Naive thymus-derived CD4-positive, alpha-beta T cell (primary cell): ENCODE measurements at regions not wholly inside any gene's neighbourhood (a gene's known extent, or its start where the extent isn't known, plus 50 kb on each side); places are given as distances from the start of the nearest gene placed in this dataset.
"Not testable (repeated sequence)": the region's sequence is repeated elsewhere in the genome, so short reads cannot be mapped to it uniquely, and the experiment has no call there.

Experiments
- ATAC-seq: fragments of 150-1000 bp; cut with Tn5 transposase; 2 replicates; pipeline ENCODE4 v1.10.0; 2021; ENCODE audit warnings: mild to moderate bottlenecking, moderate library complexity
- CTCF ChIA-PET: fragments of 350-600 bp; sonication (Branson Sonifier 250); formaldehyde crosslinking; loops from one replicate; lab custom pipeline; 2021; ENCODE audit warnings: antibody characterized with exemption; lab: Charles Lee
- POLR2A ChIA-PET: fragments of 350-600 bp; sonication (Branson Sonifier 250); formaldehyde crosslinking; loops from one replicate; lab custom pipeline; 2021; ENCODE audit warnings: antibody characterized with exemption, inconsistent platforms; lab: Charles Lee
- DNase-seq, 9 donors: peaks; one replicate each; pipeline versions ENCODE4 v3.0.0 to v3.0.0-alpha.2; 2020 to 2022; ENCODE audit warnings: mixed read lengths in 1 of 9
- H3K27ac ChIP-seq: one replicate; pipeline ENCODE4 v1.7.0; 2013; ENCODE audit warnings: mild to moderate bottlenecking, low read depth, low read length, moderate library complexity
- H3K27me3 ChIP-seq, 2 donors: one replicate each; pipeline ENCODE4 v1.7.0; 2013; ENCODE audit warnings: low read length in 2 of 2, mild to moderate bottlenecking in 2 of 2, moderate library complexity in 2 of 2; ENCODE audit not compliant: control insufficient read depth in 2 of 2, insufficient read depth in 2 of 2
- H3K36me3 ChIP-seq, 3 experiments: 1 replicate in 2 of 3; 2 replicates in 1 of 3; pipeline ENCODE4 v1.7.0; 2013; ENCODE audit warnings: low read length in 3 of 3, mild to moderate bottlenecking in 3 of 3, moderate library complexity in 1 of 3; ENCODE audit not compliant: insufficient read depth in 3 of 3, control insufficient read depth in 2 of 3
- H3K4me1 ChIP-seq, 2 donors: one replicate each; pipeline ENCODE4 v1.7.0; 2013; ENCODE audit warnings: low read length in 2 of 2, mild to moderate bottlenecking in 2 of 2, moderate library complexity in 1 of 2; ENCODE audit not compliant: control insufficient read depth in 2 of 2, insufficient read depth in 2 of 2
- H3K4me3 ChIP-seq: 2 replicates; pipeline ENCODE4 v1.7.0; 2013; ENCODE audit warnings: mild to moderate bottlenecking, low read length
- H3K9me3 ChIP-seq, 3 experiments: 1 replicate in 2 of 3; 2 replicates in 1 of 3; pipeline ENCODE4 v1.7.0; 2013; ENCODE audit warnings: low read length in 3 of 3; ENCODE audit not compliant: control insufficient read depth in 2 of 3
- H3K27ac Mint-ChIP-seq, 9 donors: one replicate each; pipeline ENCODE4 v1.8.0; 2020 to 2022; ENCODE audit warnings: mixed read lengths in 9 of 9, mild to moderate bottlenecking in 8 of 9, moderate library complexity in 5 of 9, inconsistent platforms in 2 of 9
- H3K27me3 Mint-ChIP-seq, 5 donors: one replicate each; pipeline ENCODE4 v1.8.0; 2021 to 2022; ENCODE audit warnings: mixed read lengths in 5 of 5, mild to moderate bottlenecking in 1 of 5
- H3K36me3 Mint-ChIP-seq, 5 donors: one replicate each; pipeline ENCODE4 v1.8.0; 2020 to 2022; ENCODE audit warnings: mixed read lengths in 5 of 5, mild to moderate bottlenecking in 3 of 5, inconsistent platforms in 1 of 5
- H3K4me1 Mint-ChIP-seq, 7 donors: one replicate each; pipeline ENCODE4 v1.8.0; 2020 to 2022; ENCODE audit warnings: mixed read lengths in 7 of 7, mild to moderate bottlenecking in 3 of 7, inconsistent platforms in 1 of 7
- H3K4me3 Mint-ChIP-seq, 10 donors: one replicate each; pipeline ENCODE4 v1.8.0; 2020 to 2022; ENCODE audit warnings: mild to moderate bottlenecking in 10 of 10, mixed read lengths in 10 of 10, moderate library complexity in 6 of 10, inconsistent platforms in 2 of 10
- H3K9me3 Mint-ChIP-seq, 11 donors: one replicate each; pipeline ENCODE4 v1.8.0; 2020 to 2022; ENCODE audit warnings: mixed read lengths in 11 of 11, mild to moderate bottlenecking in 4 of 11, inconsistent platforms in 1 of 11, moderate library complexity in 1 of 11
- intact Hi-C, 2 donors: fragments of 100-400 bp; cut with micrococcal nuclease; formaldehyde crosslinking; loops; one replicate each; pipeline ENCODE4 v1.15.1; 2023

DNA sequence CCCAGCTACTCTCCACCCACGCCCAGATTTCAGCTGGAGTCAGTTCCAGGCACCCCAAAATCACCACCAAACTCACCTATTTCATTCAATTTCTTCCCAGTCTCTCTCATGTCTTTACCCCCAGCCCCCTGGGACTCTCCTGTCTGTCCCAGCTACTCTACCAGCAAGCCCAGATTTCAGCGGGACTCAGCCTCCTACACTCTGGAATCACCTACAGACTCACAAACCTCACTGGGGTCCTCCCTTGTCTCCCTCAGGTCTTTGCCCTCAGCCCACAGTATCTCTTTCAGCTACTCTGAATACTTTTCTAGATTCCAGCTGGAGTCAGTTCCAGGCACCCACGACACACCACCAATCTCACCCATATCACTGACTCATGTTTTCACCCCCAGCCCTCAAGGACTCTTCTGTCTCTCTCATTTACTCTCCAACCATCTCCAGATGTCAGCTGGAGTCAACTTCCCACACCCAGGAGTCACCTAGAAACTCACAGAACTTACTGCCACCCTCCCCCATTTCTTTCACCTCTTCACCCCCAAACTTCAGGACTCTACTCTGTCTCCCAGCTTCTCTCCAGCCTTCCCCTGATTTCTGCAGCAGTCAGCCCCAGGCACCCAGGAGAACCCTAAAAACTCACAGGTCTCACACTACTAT lies 1529.3 kb upstream of the TPTE start:
- no peaks in the 10 kb centered on the region for H3K4me1 ChIP-seq
- H3K9me3 Mint-ChIP-seq: peaks cover 27 to 68% (median 49%) of the 10 kb centered on the region in 11 donors
- CTCF ChIA-PET: no interaction called here
- POLR2A ChIA-PET: no interaction called here
- peaks cover 0 to 17% (median 0%) of the 10 kb centered on the region in 3 experiments for H3K9me3 ChIP-seq
- H3K4me1 Mint-ChIP-seq: peaks cover 0 to 10% (median 0%) of the 10 kb centered on the region in 7 donors
- H3K4me3 ChIP-seq: no peak overlapping the region
- DNase-seq (no peak), ATAC-seq (no peak)
- H3K36me3 Mint-ChIP-seq: peaks cover 0 to 28% (median 5%) of the 10 kb centered on the region in 5 donors
- no peak overlapping the region for H3K4me3 Mint-ChIP-seq
- intact Hi-C loops: no loop called here
- H3K36me3 ChIP-seq: no peaks in the 10 kb centered on the region
- H3K27ac ChIP-seq: no peak overlapping the region
- H3K27me3 Mint-ChIP-seq: peaks cover 0 to 57% (median 44%) of the 10 kb centered on the region in 5 donors
- H3K27me3 ChIP-seq: no peaks in the 10 kb centered on the region
- H3K27ac Mint-ChIP-seq: peak overlapping the region in 1 of 9 donors; percentile 0

DNA sequence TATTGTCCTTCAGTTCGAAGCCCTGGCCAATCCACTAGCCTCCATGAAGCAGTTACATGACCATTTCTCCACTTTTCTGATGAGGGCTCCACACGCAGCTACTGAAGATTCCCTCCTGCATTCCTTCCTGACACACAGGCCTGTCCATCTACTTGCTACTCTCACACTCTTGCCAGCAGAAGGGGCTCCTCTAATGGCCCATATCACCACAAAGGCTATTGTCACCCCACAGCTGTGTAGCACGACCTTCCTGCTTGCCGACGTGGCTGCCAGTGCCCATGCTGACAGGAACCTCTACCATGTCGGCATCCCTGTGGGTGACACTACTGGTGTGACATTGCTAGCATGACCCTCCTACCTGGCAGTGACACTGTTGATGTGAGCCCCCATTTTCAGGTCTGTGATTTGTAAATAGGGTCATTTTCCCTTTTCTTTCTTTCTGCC lies 1528.6 kb upstream of the TPTE start:
- Histone ChIP-seq H3K27ac (no peak overlapping the region), H3K27me3 (no peaks in the 10 kb centered on the region), H3K4me1 (no peaks in the 10 kb centered on the region), H3K9me3 (peaks cover 0 to 17% (median 0%) of the 10 kb centered on the region in 3 experiments), H3K36me3 (no peaks in the 10 kb centered on the region), H3K4me3 (no peak overlapping the region)
- peaks cover 27 to 68% (median 49%) of the 10 kb centered on the region in 11 donors for H3K9me3 Mint-ChIP-seq
- H3K4me1 Mint-ChIP-seq: peaks cover 0 to 10% (median 0%) of the 10 kb centered on the region in 7 donors
- ChIA-PET POLR2A (no interaction called here), CTCF (no interaction called here)
- H3K4me3 Mint-ChIP-seq: no peak overlapping the region
- intact Hi-C loops: no loop called here
- H3K36me3 Mint-ChIP-seq: peaks cover 0 to 28% (median 5%) of the 10 kb centered on the region in 5 donors
- DNase-seq (no peak), ATAC-seq (peak; percentile 25)
- no peak overlapping the region for H3K27ac Mint-ChIP-seq
- peaks cover 0 to 57% (median 44%) of the 10 kb centered on the region in 5 donors for H3K27me3 Mint-ChIP-seq

GRCh38 chr21:8993284-8993942 lies 1528.0 kb upstream of the TPTE start:
- Histone ChIP-seq H3K36me3 (no peaks in the 10 kb centered on the region), H3K27ac (no peak overlapping the region), H3K4me3 (no peak overlapping the region), H3K9me3 (peaks cover 0 to 17% (median 0%) of the 10 kb centered on the region in 3 experiments), H3K4me1 (no peaks in the 10 kb centered on the region), H3K27me3 (no peaks in the 10 kb centered on the region)
- H3K27ac Mint-ChIP-seq: no peak overlapping the region
- intact Hi-C loops: no loop called here
- POLR2A ChIA-PET: no interaction called here
- peaks cover 0 to 10% (median 0%) of the 10 kb centered on the region in 7 donors for H3K4me1 Mint-ChIP-seq
- DNase-seq: no peak
- no peak overlapping the region for H3K4me3 Mint-ChIP-seq
- peaks cover 0 to 28% (median 5%) of the 10 kb centered on the region in 5 donors for H3K36me3 Mint-ChIP-seq
- H3K9me3 Mint-ChIP-seq: peaks cover 27 to 68% (median 49%) of the 10 kb centered on the region in 11 donors
- CTCF ChIA-PET: no interaction called here
- ATAC-seq: no peak
- peaks cover 0 to 57% (median 44%) of the 10 kb centered on the region in 5 donors for H3K27me3 Mint-ChIP-seq

DNA sequence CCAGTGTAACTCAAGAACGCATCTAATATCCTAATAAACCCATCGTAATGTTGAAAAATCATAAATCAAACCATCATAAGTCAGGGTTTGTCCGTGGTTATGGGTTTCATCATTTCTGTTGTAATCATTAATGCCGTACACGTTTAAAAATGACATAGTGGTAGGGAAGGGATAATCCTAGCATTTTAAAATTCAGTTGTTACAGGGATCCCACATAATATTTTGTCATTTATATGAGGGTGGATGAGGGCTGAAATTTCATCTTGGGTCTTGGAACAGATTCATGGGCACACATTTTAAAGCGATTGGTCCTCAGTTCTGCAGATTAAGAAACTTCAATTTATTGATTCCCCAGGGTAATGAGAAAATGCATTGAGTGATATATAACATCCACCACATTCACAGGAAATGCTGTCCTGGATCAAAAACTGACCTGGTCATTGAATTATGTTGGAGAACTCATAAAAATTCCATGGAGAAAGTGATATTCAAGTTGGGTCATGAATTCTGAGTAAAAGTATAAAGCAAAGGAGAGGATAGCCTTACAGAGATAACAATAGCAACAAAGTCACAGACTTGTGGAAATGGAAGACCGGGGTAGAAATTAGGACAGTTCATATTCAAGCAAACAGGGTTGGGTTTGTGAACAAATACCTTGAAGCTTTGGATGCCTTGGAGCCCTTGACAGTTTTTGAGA lies 1527.3 kb upstream of the TPTE start:
- Histone ChIP-seq H3K4me3 (no peak overlapping the region), H3K9me3 (peaks cover 0 to 17% (median 0%) of the 10 kb centered on the region in 3 experiments), H3K27me3 (no peaks in the 10 kb centered on the region), H3K27ac (no peak overlapping the region), H3K4me1 (no peaks in the 10 kb centered on the region), H3K36me3 (no peaks in the 10 kb centered on the region)
- no peak overlapping the region for H3K4me3 Mint-ChIP-seq
- ChIA-PET CTCF (no interaction called here), POLR2A (no interaction called here)
- H3K9me3 Mint-ChIP-seq: peaks cover 28 to 63% (median 45%) of the 10 kb centered on the region in 11 donors
- ATAC-seq (no peak), DNase-seq (no peak)
- peaks cover 0 to 8% (median 0%) of the 10 kb centered on the region in 7 donors for H3K4me1 Mint-ChIP-seq
- H3K27me3 Mint-ChIP-seq: peaks cover 0 to 59% (median 44%) of the 10 kb centered on the region in 5 donors
- intact Hi-C loops: no loop called here
- H3K27ac Mint-ChIP-seq: no peak overlapping the region
- peaks cover 0 to 28% (median 5%) of the 10 kb centered on the region in 5 donors for H3K36me3 Mint-ChIP-seq

GRCh38 chr21:8994640-8995511 lies 1526.5 kb upstream of the TPTE start:
- DNase-seq: no peak
- H3K36me3 Mint-ChIP-seq: peaks cover 0 to 28% (median 5%) of the 10 kb centered on the region in 5 donors
- H3K4me3 Mint-ChIP-seq: no peak overlapping the region
- Histone ChIP-seq H3K4me3 (no peak overlapping the region), H3K36me3 (no peaks in the 10 kb centered on the region), H3K9me3 (peaks cover 0 to 12% (median 0%) of the 10 kb centered on the region in 3 experiments), H3K27ac (no peak overlapping the region), H3K4me1 (no peaks in the 10 kb centered on the region), H3K27me3 (no peaks in the 10 kb centered on the region)
- peaks cover 31 to 59% (median 41%) of the 10 kb centered on the region in 11 donors for H3K9me3 Mint-ChIP-seq
- ChIA-PET POLR2A (no interaction called here), CTCF (no interaction called here)
- intact Hi-C loops: no loop called here
- H3K27me3 Mint-ChIP-seq: peaks cover 0 to 59% (median 40%) of the 10 kb centered on the region in 5 donors
- peaks cover 0 to 8% (median 0%) of the 10 kb centered on the region in 7 donors for H3K4me1 Mint-ChIP-seq
- H3K27ac Mint-ChIP-seq: no peak overlapping the region
- no peak for ATAC-seq

GRCh38 chr21:8996487-8996968 lies 1524.9 kb upstream of the TPTE start:
- CTCF ChIA-PET, H3K27ac ChIP-seq, H3K4me1 Mint-ChIP-seq, H3K4me3 Mint-ChIP-seq, H3K27me3 ChIP-seq, H3K27ac Mint-ChIP-seq, ATAC-seq, POLR2A ChIA-PET, H3K4me3 ChIP-seq, DNase-seq, intact Hi-C loops, H3K4me1 ChIP-seq, H3K36me3 ChIP-seq: not testable (repeated sequence)
- H3K9me3 Mint-ChIP-seq: peaks cover 22 to 53% (median 38%) of the 10 kb centered on the region in 11 donors
- H3K9me3 ChIP-seq: peaks cover 0 to 12% (median 0%) of the 10 kb centered on the region in 3 experiments
- peaks cover 0 to 46% (median 28%) of the 10 kb centered on the region in 5 donors for H3K27me3 Mint-ChIP-seq
- H3K36me3 Mint-ChIP-seq: peaks cover 0 to 25% (median 0%) of the 10 kb centered on the region in 5 donors
